GM19463 (cell line): ENCODE measurements at regions not wholly inside any gene's neighbourhood (a gene's known extent, or its start where the extent isn't known, plus 50 kb on each side); places are given as distances from the start of the nearest gene placed in this dataset.

Experiments
- ATAC-seq: cut with Tn5 transposase; IDR thresholded peaks from one replicate; pipeline ENCODE4 v1.9.1; 2021; ENCODE audit warnings: mild to moderate bottlenecking, moderate library complexity; ENCODE audit not compliant: unreplicated experiment

GRCh38 chr5:174229514-174230370 lies 184.2 kb downstream of the NSG2 start:
- ATAC-seq: no peak

GRCh38 chr5:174231956-174232487 lies 186.5 kb downstream of the NSG2 start:
- no peak for ATAC-seq

DNA sequence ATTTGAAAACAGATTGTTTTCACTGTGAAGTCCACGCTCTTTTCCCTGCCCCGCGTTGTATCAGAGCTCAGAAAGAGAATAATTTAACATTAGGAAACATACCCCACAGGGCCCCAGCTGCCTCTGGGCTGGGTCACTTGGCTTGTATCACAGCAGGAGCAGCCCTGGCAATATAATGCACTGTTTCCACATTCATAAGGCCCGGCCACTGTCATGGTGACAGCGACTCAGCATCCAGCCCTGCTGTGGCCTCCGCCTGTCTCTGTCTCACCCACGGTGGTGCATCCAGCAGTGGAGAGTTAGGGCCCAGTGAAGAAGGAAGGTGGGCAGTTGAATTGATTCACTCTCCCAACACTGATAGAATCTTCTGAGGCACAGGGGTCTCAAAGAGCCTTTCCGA lies 188.9 kb downstream of the NSG2 start:
- ATAC-seq: no peak

GRCh38 chr5:174235221-174236011 lies 189.9 kb downstream of the NSG2 start:
- ATAC-seq: no peak

- ATAC-seq: no peak
Observed at GRCh38 chr5:174236070-174236469, 190.6 kb downstream of the NSG2 start.

- no peak for ATAC-seq
Observed at GRCh38 chr5:174239718-174240117, 194.2 kb downstream of the NSG2 start.

DNA sequence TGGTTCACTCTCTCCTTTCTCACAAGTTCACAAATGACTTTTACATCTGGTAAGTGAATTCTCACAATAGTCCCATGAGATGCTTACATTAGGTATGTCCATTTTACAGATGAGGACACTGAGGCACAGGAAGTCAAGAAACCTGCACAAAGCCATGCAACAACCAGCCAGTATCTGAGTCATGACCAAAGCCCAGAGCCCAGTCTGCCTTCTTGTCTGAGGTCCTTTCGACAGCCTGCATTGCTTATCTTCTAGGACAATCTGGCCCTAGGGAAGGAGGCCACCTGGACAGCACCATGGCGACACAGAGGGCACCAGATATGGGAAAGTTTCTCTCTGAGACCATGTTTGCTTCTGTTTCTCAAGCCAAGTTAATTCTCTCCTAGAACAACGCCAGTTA lies 197.1 kb downstream of the NSG2 start:
- ATAC-seq: no peak

GRCh38 chr5:174243904-174244303 lies 198.4 kb downstream of the NSG2 start:
- no peak for ATAC-seq

DNA sequence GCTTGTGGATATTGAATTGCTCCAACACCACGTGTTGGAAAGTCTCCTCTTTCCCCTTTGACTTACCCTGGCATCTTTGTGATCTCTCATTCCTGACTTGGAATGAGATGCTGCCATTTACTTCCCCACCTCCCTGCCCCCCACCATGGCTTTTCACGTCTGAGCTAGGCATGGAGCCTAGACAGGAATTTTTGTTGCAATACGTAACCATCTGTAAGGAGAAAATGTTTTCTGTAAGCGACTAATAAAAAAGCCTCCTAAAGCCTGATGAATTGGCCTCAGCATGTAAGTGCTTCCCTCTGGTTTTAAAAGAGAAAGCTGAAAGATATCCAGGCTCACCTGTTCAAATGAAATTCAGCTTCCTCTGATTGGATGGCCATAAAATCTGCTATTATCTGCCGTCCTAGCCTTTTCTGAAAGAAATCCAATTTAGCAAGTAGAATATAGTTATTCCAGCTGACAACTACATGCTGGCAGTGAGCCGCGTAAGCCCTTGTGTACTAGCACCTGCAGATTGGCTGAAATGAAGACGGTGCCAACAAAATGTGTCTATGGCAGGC lies 200.1 kb downstream of the NSG2 start:
- no peak for ATAC-seq

GRCh38 chr5:174246743-174247142 lies 201.2 kb downstream of the NSG2 start:
- ATAC-seq: no peak

- ATAC-seq: no peak
Observed at GRCh38 chr5:174247301-174247700, 201.8 kb downstream of the NSG2 start.

GRCh38 chr5:174251305-174252000 lies 205.9 kb downstream of the NSG2 start:
- no peak for ATAC-seq

GRCh38 chr5:174252121-174252520 lies 206.6 kb downstream of the NSG2 start:
- ATAC-seq: no peak

- no peak for ATAC-seq
Observed at GRCh38 chr5:174259696-174260420, 214.4 kb downstream of the NSG2 start.

DNA sequence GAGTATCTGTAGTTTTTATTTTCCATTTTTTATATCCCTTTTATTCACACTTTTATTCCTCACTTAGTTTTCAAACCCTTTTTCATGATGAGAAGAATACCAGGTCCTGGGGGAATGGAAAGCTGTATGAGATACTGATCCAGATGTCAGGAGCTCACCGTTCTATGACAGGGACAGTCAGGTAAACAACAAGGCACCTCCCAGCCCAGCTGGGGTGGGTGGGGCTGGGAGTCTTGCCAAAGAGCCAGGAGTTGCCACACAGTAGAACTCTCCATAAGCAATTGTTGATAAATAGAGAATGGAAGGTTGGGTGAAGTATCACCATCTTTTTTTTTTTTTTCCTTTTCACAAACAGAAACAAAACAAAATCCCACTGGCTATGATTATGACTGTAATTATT lies 225.8 kb downstream of the NSG2 start:
- no peak for ATAC-seq

DNA sequence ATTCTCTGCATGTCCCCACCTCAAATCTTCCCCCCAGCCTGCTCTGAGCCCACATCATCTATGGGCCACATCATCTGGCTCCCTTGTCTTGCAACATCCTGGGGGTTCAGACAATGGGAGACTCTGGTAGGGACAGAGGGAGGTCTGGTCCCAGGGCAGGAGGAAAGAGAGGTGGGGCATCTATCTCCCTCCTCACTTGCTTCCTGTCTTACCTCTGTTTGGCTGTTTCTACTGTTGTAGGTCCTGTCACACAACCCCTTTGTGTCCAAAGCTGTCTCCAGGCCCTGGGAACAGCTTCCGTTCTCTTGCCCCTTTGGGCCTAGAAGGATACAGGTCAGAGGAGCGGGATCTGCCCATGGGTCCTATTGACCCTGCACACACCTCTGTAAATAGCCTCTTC lies 227.2 kb downstream of the NSG2 start:
- no peak for ATAC-seq

DNA sequence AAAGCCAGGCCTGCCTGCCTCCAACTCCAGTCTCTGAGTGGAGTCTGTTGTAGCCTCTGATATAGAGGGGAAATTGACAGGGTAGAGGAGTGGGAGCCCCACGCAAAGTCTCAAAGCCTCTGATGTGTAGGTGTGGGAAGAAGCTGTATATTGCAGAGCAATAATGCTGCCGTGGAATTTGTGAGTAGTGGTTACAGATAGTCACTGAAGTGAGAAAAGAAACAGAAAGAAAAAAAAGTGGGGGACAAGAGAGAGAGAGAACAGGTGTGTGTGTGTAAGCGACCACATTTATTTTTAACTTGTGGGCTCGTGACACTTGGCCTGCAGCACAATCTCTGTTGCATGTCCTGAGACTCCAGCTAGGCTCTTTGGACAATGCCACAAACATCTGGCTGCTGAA lies 227.8 kb downstream of the NSG2 start:
- ATAC-seq: peak; percentile 90

GRCh38 chr5:174275959-174276358 lies 230.5 kb downstream of the NSG2 start:
- no peak for ATAC-seq

DNA sequence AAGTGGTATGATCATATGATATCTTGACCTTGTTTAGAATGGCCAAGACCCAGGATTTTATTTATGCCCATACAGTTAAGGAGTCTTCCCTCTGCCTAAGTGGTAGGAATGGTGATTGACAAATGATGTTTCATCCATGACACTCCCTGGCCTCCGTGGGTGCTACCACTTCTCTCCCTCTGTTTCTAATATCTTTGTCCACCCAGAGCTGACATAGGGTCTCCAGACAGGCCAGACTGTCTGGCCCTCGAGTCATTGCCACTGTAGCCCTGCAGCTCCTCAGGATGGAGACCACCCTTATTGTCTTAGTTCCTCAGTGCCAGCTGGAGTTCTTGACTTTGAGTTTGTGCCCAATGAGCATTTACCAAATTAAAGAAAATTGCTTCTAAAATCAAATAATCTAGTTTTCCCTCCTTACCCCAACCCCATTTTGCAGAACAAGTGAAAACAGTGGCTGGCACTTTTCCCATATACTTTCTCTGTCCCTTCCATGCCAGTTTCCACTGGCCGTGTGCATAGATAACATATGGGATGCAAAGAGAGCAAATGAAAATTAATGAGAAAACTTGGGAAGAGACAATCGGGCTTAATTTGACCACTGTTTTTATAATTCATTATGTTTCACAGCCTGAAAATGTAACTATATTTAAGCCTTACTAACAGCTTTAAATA lies 235.7 kb downstream of the NSG2 start:
- no peak for ATAC-seq

DNA sequence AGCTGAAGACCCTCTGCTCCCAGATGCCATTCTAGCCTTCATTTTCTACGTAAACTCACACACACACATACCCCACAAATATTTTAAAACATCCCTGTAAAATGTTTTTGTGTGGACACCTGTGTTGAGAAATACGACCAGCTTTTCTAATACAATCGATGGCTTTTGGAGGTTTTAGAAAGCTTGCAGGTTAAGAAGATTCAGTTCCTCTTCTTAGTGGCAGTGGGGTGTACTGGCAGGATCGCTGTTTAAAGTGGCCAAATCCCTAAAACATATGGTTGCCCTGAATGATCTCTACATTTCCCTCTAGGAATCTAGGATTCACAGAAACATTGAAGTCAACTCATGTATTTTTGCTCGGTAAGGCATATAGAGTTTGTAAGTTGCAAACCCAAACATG lies 236.3 kb downstream of the NSG2 start:
- no peak for ATAC-seq
